GM18502 (cell line): ENCODE measurements at regions not wholly inside any gene's neighbourhood (a gene's known extent, or its start where the extent isn't known, plus 50 kb on each side); places are given as distances from the start of the nearest gene placed in this dataset.

ENCODE experiments used
- ATAC-seq: cut with Tn5 transposase; IDR thresholded peaks from one replicate; pipeline ENCODE4 v1.9.1; 2021; ENCODE audit warnings: mild to moderate bottlenecking; ENCODE audit not compliant: unreplicated experiment, poor library complexity

DNA sequence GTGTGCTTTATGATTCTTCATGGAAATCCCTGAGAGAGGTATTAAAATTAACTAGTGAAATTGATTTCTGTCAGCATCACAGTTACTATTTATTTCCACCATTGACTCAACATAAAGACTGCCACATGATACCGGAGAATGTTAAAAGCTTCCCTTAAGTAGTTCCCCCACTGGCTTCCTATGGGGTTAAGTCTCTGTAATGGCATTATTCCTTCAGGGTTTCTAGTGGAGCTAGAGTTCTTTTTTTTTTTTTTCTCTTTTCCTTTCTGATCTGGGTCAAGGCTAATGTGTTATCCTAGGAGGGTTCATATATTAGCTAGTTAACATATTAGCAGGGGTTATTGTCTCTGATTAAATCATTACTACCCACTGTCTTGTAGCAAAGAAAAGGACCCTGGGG is 1919.1 kb upstream of the PIK3C3 start:
- no peak for ATAC-seq

DNA sequence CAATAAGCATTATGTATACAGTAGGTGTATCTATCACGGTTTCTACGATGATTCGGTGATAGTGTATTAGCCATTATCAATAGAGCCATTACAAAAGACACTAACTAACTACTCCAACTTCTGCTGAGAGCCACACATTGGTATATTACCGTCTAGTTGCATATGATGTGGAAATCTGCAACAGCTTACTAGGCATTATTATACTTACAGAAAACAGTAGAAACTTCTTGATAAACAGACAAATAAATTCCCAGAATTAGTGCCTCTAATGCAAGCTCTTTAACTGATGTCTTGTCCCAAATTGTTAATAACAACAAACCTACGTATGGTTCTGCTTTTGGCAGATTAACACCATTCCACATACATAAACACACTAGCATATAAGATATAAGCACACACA is 1923.0 kb upstream of the PIK3C3 start:
- ATAC-seq, result no peak

DNA sequence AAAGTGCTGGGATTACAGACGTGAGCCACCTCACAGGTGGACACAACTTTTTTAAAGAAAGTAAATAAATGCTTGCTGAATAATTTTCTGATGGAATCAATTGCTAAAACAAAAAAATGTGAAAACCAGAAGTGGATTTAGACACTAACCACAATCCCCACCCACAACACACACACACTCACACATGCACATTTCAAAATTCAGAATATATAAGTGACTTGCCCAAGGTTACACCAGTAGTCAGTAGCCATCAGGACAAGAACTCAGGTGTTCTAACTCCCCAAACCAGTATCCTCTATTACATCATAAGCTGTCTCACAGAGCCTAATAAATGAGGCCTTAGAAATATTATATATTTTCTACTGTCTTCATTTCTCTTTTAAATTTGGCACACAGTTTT is 1923.6 kb upstream of the PIK3C3 start:
- no peak for ATAC-seq

DNA sequence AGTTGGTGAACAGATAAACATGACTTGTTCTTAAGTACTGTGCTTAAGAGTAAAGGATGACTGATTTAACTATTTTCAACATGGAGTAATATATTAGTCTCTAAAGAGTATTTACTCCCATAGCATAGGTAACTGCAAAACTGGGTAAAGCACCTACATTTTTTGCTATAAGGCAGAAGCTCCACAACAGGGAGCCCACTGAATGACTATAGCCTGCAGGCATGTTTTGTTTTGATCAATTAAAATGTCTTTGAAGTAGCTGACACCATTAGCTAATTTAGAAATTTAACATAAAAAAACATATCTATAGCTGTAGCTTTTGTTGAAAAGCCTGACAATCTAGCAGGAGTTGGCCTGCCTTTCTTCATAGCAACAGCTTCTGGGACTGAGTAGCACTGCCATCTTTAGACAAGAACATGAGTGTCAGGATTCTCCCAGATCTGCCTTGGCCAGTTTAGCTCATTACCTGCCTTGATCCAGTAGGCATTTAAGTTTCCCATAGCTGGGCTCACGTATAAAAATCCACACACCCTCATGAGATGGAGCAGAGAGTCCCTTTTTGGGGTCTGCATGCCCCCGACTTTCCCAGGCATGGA is 1935.1 kb upstream of the PIK3C3 start:
- ATAC-seq, result no peak

DNA sequence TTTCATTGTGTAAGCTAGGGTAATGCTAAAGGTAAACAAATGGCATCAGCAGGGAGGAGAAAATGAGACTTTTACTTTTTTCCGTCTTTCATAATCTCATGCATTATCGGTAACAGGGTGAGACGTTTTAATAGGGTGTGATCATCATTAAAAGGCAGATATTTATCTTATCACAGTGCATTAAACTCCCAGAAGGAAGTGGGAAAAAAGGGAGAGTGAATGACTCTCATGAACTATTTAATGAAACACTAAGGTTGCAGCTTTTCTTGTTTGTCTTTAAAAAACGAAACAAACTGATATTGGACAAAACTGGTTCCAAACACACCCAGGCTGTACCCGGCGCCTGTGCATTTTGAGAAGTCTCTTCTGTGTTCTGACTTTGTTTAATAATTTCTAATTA is 1936.8 kb upstream of the PIK3C3 start:
- ATAC-seq, result no peak

DNA sequence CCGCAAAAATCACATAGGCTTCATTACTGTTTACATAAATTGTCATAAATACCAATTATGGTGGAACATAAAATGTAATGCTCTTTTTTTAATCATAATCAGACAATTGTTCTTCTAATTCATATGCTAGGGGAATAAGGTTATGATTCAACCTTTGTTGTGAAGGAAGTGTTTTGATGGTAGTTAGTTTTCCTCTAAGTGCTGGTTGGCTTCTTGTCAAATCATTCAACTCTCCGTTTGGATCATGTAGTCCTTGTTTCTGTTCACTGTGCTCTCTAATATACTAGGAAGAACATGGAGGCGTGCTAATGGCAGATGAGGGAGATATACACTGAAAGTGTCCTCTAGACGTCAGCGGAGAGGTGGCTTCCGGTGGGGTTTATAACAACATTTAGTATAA is 1938.0 kb upstream of the PIK3C3 start:
- no peak for ATAC-seq

DNA sequence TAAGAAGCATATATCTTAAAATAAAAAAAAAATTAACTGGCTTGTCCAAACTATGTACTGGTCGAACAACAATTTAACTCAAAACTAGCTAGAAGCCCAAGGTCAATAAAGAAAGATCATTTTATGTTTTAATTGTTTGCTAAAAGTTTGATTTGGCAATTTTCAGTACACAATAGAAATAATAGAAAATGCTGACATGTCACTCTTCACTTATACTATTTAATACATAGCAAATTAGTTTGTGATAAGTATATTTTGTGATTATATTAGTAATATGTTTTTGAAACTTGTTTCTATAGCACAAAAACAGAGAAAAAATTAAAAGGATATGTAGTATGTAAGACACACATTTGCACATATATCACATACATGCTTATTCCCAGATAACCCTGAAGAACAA is 1938.6 kb upstream of the PIK3C3 start:
- no peak for ATAC-seq

DNA sequence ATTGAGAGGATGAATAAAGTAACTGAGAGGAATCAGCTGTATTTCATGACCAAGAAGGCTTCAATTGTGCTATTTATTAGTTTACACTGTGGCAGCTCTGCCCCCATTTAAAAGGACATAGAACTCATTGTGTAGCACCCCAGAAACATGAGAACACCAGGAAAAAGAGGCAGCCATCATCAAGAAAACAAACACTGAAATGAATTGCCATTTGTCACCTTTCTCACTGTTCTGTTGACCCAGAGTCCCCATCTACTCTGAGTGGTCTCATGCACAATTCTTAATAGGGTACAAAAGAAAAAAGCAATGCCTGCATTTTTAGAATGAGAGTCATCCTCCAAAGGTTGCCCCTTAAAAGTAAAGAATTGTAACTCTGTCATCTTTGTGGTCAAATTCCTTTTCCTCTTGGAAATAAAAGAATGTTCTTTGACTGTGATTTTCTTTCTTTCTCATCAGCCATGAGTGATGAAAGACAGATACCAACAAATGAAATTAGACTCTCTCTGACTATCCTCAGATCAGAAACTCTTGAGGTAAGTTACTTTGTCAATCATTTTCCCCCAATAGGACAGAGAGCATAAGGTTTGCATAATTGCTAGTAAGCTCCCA is 1941.9 kb upstream of the PIK3C3 start:
- ATAC-seq, result no peak

DNA sequence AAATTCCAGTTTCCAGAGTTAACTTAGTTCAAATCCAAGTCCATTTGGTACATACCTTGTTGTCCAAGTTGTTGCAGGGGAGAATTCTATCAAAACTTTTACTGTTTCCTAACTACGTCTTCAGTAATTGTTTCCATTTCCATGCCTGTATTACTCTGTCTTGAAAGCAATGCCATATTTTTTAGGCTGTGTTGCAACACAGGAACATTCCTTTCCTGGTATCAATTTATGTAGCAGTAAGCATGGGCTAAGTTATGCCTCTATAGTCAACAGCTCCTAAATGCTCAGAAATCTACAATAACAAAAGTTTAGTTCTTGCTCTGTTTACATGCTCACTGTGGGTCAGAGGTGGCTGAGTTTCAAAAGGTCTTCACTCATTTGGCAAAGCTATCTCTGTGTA is 1943.8 kb upstream of the PIK3C3 start:
- ATAC-seq, result no peak

DNA sequence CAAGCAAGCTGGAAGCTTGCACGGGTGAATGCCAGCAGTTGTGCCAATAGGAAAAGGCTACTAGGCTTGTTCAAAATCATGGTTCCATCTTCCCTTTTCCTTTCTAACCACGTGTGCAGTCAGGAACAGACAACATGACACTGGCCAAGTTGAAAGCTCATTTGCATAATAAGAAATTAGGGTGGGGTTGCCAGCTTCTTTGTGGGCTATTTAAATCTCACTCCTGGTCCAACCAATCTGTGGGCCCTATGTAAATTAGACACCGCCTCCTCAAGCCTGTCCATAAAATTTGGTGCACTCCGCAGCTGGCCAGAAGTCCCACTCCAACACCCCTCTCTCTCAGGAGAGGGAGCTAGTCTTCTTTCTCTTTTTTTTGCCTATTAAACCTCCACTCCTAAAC is 1948.4 kb upstream of the PIK3C3 start:
- no peak for ATAC-seq

DNA sequence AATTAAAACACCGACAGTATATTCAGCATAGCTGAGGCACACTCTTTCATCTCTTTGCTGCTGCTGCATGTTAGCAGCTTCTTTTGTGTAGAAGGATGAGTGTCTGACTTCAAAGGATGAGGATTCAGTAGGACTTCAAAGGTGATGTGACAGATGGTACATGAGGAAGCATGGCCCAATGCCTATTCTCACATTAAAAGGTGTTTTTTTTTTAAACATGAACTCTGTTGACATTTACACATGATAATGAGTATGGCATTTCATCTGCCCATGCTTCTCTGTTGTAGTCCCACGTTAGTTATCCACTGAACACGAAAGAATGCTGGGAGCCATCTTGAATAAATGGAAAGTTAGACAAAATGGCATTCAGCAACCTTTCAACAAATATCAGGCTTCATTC is 1950.8 kb upstream of the PIK3C3 start:
- no peak for ATAC-seq

DNA sequence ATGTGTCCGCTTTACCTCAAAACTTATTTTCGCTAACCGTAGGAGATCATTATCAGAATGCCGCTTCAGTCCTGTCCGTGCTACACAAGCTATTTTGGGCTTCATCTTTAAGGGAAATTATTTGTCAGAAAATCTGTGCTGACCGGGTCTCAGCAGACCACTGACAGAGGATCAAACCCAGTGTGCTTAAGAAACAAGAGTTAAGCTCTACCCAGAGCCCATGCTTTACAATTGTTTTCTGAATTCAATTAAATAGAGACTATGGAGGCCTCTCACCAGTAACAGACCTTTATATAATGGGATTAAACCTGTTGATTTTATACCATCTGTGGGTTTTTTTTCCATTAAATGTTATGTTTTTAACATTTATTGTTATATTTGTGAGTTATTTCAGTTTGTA is 1956.7 kb upstream of the PIK3C3 start:
- ATAC-seq, result no peak

DNA sequence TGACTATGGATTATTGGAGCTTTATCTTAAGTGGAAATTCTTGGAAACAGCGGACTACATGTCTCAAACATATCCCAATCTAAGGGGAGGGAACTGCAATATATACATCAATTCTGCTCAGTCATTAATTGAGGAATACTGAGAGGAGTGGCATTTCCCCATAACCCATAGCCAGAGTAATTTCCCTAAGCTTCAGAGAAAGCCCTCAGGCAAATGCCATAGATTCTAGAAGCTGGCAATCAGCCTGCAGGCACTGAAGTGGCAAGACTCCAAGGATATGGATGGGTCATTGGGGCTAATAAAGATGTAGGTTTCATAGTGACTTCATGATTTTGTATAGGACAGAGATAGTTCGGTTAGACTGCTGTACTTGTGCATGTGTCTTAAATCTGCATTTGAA is 1960.5 kb upstream of the PIK3C3 start:
- ATAC-seq, result no peak

DNA sequence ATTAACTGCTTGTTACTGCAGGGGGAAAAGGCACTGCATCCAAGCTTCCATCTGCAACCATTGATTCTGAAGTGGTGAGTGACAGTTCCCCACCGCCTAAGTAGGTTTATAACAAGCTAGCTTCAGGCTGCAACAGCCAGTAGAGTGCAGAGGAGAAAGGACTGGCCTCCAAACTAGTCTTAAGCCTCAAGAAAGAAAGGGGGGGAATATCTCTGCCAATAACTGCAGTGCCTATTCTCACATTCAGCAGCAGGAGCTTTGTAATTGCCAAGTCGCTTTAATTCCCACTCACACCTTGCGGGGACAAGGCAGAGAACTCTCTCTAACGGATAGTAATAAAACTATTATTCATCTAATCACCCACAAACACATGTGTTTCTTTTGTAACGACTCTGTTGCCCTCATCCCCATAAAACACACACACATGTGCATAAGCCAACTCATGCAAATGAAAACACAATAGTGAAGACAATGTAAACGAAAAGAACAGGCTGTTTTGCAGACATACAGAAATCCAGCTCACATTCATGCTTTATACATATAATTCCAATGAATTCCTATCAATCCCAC is 1963.3 kb upstream of the PIK3C3 start:
- ATAC-seq, result no peak

DNA sequence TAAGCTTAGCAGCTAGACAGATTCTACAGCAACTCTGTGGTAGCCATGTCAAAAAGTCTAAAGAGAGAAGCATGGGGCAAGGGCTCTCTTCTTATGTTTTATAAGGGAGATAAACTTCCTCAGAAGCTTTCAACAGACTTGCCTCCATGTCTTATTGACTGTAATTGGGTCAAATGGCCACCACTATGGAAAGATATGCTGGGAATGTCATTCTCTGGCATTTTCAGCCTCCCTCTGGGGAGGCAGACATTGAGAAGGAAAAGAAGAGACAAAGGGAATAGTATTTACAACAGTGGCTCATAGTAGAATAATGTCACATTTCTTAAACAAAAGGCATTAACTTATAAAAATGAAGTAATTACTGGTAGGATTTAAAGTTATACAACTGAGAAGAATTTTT is 1964.5 kb upstream of the PIK3C3 start:
- ATAC-seq, result no peak

DNA sequence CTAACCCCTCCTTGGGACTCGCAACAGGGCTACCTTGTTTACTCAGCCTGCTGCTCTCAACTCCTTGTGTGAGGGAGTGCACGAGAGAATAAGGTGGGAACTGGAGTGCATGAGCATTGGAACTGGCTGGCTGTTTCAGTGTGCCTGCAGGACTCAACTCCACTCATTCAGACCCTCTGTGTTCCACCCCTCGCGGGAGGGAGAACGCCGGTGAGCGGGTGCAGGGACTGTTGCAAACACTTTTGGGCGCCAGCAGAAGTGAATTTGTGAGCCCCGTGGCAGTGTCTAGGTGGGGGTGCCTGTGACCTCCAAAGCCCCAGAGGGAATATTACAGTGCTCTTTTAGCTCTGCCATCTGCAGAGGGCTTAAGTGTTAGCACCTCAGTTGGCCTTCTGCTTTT is 1978.3 kb upstream of the PIK3C3 start:
- no peak for ATAC-seq

DNA sequence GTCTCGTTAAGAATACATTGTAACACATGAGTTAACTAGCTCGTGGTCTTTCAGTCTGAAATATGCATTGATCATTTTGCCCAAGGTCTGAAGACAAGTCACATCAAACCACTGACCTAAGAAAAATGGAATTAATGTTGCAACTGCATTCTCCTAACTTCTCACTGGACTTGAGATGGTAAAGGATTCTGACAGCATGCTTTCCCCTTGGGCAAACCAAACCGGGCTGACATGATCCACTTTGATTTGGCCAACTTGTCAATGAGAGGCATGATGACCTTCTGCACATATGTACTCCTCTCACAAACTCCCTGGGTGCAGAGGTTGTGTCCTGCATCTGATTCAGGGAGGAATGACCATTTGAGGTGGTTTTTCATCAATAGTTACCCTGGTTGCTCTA is 1982.5 kb upstream of the PIK3C3 start:
- ATAC-seq, result no peak

DNA sequence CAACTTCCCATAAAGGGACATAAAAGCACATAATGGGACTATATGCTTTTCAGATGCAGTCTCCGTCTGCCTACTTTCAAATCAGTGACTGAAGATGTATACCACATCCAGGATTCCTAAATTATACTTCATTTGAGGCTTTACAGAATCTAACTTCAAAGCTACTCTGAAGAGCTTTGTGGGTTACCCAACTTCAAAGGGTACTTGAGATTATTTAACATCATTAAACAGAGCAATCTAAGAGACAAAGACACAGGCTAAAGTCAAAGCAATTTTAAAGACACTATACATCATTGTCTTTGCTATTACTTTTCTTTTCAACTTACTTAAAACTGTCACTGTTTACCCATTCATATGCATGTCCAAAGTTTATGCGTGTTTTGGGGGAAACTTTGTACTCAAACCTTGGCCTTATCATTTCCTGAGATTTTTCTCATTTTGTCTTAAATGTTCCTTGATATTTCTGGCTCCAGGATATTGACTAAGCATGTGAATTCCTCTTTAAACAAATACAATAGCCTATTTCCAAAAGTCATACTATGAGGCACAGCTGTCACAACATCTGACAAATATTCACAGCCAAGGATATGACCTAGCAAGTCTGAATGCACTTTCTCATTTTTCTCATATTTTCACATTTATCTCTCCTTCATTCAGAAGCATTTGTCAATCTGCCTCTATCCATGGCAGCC is 1985.1 kb upstream of the PIK3C3 start:
- no peak for ATAC-seq

DNA sequence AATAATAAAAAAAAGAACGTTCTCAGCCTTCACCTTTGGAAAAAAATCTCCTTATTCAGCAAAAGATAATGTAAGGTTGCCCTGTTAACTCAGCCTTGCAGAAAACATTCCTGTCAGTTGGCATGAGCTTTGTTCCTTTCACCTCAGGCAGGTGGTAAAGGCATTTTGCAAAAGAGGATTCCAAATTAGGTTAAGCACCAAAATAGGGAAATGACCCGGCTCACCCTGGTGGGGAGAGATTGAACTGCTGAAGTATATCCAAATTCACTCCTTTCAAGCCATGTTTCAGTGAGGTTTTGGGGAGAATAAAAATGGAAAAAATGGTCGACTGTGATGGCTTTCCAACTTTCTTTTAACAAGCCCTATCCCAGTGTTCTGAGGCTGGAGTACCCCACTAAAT is 1988.8 kb upstream of the PIK3C3 start:
- ATAC-seq, result no peak

DNA sequence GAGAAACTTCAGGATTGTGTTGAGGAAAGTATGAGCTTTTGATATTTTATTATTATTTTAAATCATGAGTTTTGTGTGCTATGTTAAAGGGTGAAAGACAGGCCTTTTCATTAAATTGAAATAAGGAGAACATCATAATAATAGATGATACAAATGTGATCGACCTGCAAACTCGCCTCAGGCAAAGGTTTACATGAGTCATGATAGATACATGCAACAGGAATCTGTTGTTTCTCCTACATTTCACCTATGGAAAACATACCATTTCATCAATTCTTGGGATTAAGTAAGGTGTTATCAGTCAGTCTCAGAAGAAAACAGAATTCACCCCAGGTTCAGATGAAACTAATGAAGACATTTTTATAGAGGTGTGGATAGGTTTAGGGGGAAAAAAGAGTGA is 1992.5 kb upstream of the PIK3C3 start:
- no peak for ATAC-seq

DNA sequence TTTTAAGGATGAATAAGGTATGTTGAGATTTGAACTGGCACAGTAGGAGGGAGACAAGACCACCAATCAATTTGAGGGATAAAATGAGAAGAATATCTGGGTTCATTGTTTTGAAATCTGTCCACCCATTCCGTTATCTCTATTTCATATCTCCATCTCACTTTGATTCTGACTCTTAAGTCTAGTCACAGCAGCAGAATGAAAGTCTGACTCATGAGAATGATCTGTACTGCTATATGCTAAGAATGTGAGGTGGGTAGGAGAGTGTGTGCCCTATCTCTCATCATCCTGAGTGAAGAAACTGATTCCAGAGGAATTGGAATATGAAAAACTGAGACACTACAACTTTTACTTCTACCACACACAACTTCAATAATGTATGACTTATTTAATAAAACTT is 1994.5 kb upstream of the PIK3C3 start:
- ATAC-seq, result no peak

DNA sequence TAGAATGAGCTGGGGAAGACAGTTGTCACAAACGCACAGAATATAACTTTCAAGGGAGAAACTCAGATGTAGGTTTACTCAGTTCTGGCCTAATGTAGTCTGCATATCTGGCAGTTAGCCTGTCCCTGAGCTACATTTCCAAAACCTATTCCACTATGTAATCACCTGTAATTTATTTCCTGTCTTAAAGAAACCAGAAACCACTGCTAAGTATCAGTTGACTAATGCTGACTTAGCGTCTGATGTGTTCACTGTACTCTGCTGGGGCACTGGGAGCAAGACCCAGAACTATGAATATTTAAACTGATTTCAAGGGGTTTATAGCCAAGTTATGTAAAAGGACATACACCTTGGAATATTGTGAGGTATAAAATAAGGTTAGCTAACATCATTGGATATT is 1995.2 kb upstream of the PIK3C3 start:
- no peak for ATAC-seq
